GM12878 (cell line): ENCODE measurements at regions not wholly inside any gene's neighbourhood (a gene's known extent, or its start where the extent isn't known, plus 50 kb on each side); places are given as distances from the start of the nearest gene placed in this dataset.

Experiments
- ATAC-seq: fragments of 200-7000 bp; cut with Tn5 transposase; 3 replicates; pipeline ENCODE4 v1.9.1; 2020; ENCODE audit warnings: mild to moderate bottlenecking, moderate library complexity
- BruUV-seq: library from RNA; stranded (reverse); fragments of 400-500 nt; replicated peaks from 2 replicates; lab custom pipeline; 2021; lab: Mats Ljungman, UMichigan
- CTCF ChIA-PET: fragments of 300-600 bp; sonication (Branson Sonifier 250); formaldehyde crosslinking; extraction: SDS; loops from one replicate; lab custom pipeline; 2021; ENCODE audit warnings: inconsistent platforms; lab: Yijun Ruan, JAX
- POLR2A ChIA-PET: fragments of 350-600 bp; formaldehyde crosslinking; extraction: SDS; loops from one replicate; lab custom pipeline; 2021; ENCODE audit warnings: inconsistent platforms; lab: Charles Lee
- RAD21 ChIA-PET: fragments of 300-600 bp; sonication (Branson Sonifier 250); formaldehyde crosslinking; loops from one replicate; lab custom pipeline; 2023; ENCODE audit warnings: antibody characterized with exemption; ENCODE audit not compliant: unreplicated experiment; lab: Charles Lee
- SMC1A ChIA-PET: fragments of 300-600 bp; sonication (Branson Sonifier 250); formaldehyde crosslinking; loops from one replicate; lab custom pipeline; 2023; ENCODE audit not compliant: unreplicated experiment, uncharacterized antibody; lab: Charles Lee
- DNase-seq: peaks from one replicate; pipeline ENCODE4 v3.0.0-alpha.2; 2011; ENCODE audit warnings: low read depth, low spot score
- FAIRE-seq: peaks from 3 replicates; lab custom pipeline; 2011; peaks lifted over from hg19 to GRCh38; lab: Jason Lieb, UNC
- H2AFZ ChIP-seq: 2 replicates; pipeline ENCODE4 v1.6.0; 2011; ENCODE audit warnings: low read depth, low read length, control low read depth; ENCODE audit not compliant: control insufficient read depth
- H3K27ac ChIP-seq: 2 replicates; pipeline ENCODE4 v1.5.1; 2011; ENCODE audit warnings: control low read depth; ENCODE audit not compliant: control insufficient read depth, insufficient read depth
- H3K27me3 ChIP-seq, 2 experiments: replicated peaks in 1 of 2; 2 replicates each; pipeline versions ENCODE4 v1.6.0 to v1.6.1; 2011; ENCODE audit warnings: low read length in 1 of 2; ENCODE audit not compliant: control insufficient read depth in 2 of 2, insufficient read depth in 2 of 2
- H3K36me3 ChIP-seq, 2 experiments: 2 replicates each; pipeline ENCODE4 v1.5.1; 2011; ENCODE audit warnings: low read length in 1 of 2; ENCODE audit not compliant: control insufficient read depth in 2 of 2, insufficient read depth in 2 of 2
- H3K4me1 ChIP-seq: 2 replicates; pipeline ENCODE4 v1.6.1; 2011; ENCODE audit warnings: mild to moderate bottlenecking, low read length, moderate library complexity, mixed read lengths; ENCODE audit not compliant: control insufficient read depth, insufficient read depth
- H3K4me2 ChIP-seq: 2 replicates; pipeline ENCODE4 v1.6.0; 2011; ENCODE audit warnings: control low read depth; ENCODE audit not compliant: control insufficient read depth, insufficient read depth
- H3K4me3 ChIP-seq: fragments of 200-600 bp; sonication (generic); 2 replicates; pipeline ENCODE4 v1.5.1; 2016
- H3K79me2 ChIP-seq: 2 replicates; pipeline ENCODE4 v1.6.0; 2011; ENCODE audit warnings: low read length; ENCODE audit not compliant: control insufficient read depth, insufficient read depth
- H3K9ac ChIP-seq: 2 replicates; pipeline ENCODE4 v1.8.0; 2011; ENCODE audit warnings: low read length, control low read depth, mixed read lengths; ENCODE audit not compliant: control insufficient read depth, insufficient read depth
- H3K9me3 ChIP-seq: replicated peaks from 3 replicates; pipeline ENCODE4 v1.5.1; 2011; ENCODE audit warnings: mild to moderate bottlenecking, low read length; ENCODE audit not compliant: control insufficient read depth, insufficient read depth
- H4K20me1 ChIP-seq: 2 replicates; pipeline ENCODE4 v1.6.0; 2011; ENCODE audit not compliant: control insufficient read depth, insufficient read depth
- CBX5 ChIP-seq: sonication (generic); IDR thresholded peaks from 2 replicates; pipeline ENCODE4 v1.6.1; 2016; ENCODE audit warnings: low read depth, moderate library complexity, mild to moderate bottlenecking, inconsistent platforms
- GATAD2B ChIP-seq: fragments of 450-650 bp; conservative IDR thresholded peaks from 2 replicates; pipeline ENCODE4 v1.6.1; 2017; ENCODE audit warnings: low read depth, mild to moderate bottlenecking, moderate library complexity
- HCFC1 ChIP-seq: fragments of 150-350 bp; IDR thresholded peaks from 2 replicates; pipeline ENCODE4 v1.6.1; 2014; ENCODE audit warnings: low read length
- KAT2A ChIP-seq: conservative IDR thresholded peaks from 2 replicates; pipeline ENCODE4 v1.6.1; 2011; ENCODE audit warnings: low read depth, low read length; ENCODE audit not compliant: control insufficient read depth
- MEF2A ChIP-seq: IDR thresholded peaks from 2 replicates; pipeline ENCODE4 v1.6.1; 2011; ENCODE audit warnings: low read depth, mild to moderate bottlenecking, low read length, moderate library complexity; ENCODE audit not compliant: insufficient read depth
- PML ChIP-seq: IDR thresholded peaks from 2 replicates; pipeline ENCODE4 v1.6.1; 2012; ENCODE audit warnings: low read length, inconsistent platforms
- RAD51 ChIP-seq: fragments of 450-650 bp; IDR thresholded peaks from 2 replicates; pipeline ENCODE4 v1.6.1; 2016; ENCODE audit warnings: moderate library complexity, mild to moderate bottlenecking, inconsistent platforms
- RELA ChIP-seq: fragments of 450-650 bp; IDR thresholded peaks from 2 replicates; pipeline ENCODE4 v1.8.0; 2014; ENCODE audit warnings: borderline replicate concordance; ENCODE audit not compliant: partially characterized antibody
- SPI1 ChIP-seq: IDR thresholded peaks from 2 replicates; pipeline ENCODE4 v1.6.1; 2011; ENCODE audit warnings: low read depth, mild to moderate bottlenecking, low read length, moderate library complexity, borderline replicate concordance; ENCODE audit not compliant: insufficient read depth
- TCF12 ChIP-seq: IDR thresholded peaks from 2 replicates; pipeline ENCODE4 v1.6.1; 2011; ENCODE audit warnings: low read depth, mild to moderate bottlenecking, low read length
- ZBED1 ChIP-seq: IDR thresholded peaks from 2 replicates; pipeline ENCODE4 v1.6.1; 2016; ENCODE audit warnings: borderline replicate concordance
- ZNF217 ChIP-seq: fragments of 450-650 bp; IDR thresholded peaks from 2 replicates; pipeline ENCODE4 v1.6.1; 2017; ENCODE audit warnings: antibody characterized with exemption, mild to moderate bottlenecking
- ZSCAN29 ChIP-seq: fragments of 450-650 bp; IDR thresholded peaks from 2 replicates; pipeline ENCODE4 v1.6.1; 2017; ENCODE audit warnings: mild to moderate bottlenecking, moderate library complexity
- WGBS: methylation state at CpG from one replicate; pipeline ENCODE4 v1.1.6; 2016; ENCODE audit warnings: low lambda C conversion rate; ENCODE audit not compliant: insufficient replicate concordance, insufficient coverage; ENCODE audit errors: missing lambda C conversion rate; 5-methylcytosine and 5-hydroxymethylcytosine counted together
- in situ Hi-C: fragments of 300-500 bp; cut with MboI; formaldehyde crosslinking; loops from 9 replicates; pipeline ENCODE4 v1.14.3; 2018; ENCODE audit warnings: mixed read lengths
- intact Hi-C: fragments of 100-400 bp; cut with micrococcal nuclease; formaldehyde crosslinking; loops from one replicate; pipeline ENCODE4 v1.14.2; 2022; ENCODE audit not compliant: unreplicated experiment
- TF ChIP-seq, protein P1 (sequence below): IDR thresholded peaks from 2 replicates; pipeline ENCODE4 v1.6.1; 2011; ENCODE audit warnings: low read depth, low read length, improper control_type of control experiment, borderline replicate concordance
- TF ChIP-seq, protein P2 (sequence below): fragments of 450-650 bp; formaldehyde crosslinking; IDR thresholded peaks from 2 replicates; pipeline ENCODE4 v1.5.0; 2022; ENCODE audit warnings: mild to moderate bottlenecking, missing genetic modification characterization
- TF ChIP-seq, protein P3 (sequence below), 3 experiments: IDR thresholded peaks in 2 of 3; conservative IDR thresholded peaks in 1 of 3; 2 replicates each; pipeline ENCODE4 v1.5.1; 2011; ENCODE audit warnings: low read depth in 3 of 3, low read length in 3 of 3, mild to moderate bottlenecking in 3 of 3, control low read depth in 2 of 3, moderate library complexity in 2 of 3, inconsistent platforms in 1 of 3, mixed read lengths in 1 of 3; ENCODE audit not compliant: control insufficient read depth in 2 of 3, insufficient read depth in 1 of 3; ENCODE audit errors: extremely low read depth in 1 of 3
- TF ChIP-seq, protein P4 (sequence below): fragments of 450-650 bp; IDR thresholded peaks from 2 replicates; pipeline ENCODE4 v1.6.1; 2017; ENCODE audit warnings: mild to moderate bottlenecking

DNA sequence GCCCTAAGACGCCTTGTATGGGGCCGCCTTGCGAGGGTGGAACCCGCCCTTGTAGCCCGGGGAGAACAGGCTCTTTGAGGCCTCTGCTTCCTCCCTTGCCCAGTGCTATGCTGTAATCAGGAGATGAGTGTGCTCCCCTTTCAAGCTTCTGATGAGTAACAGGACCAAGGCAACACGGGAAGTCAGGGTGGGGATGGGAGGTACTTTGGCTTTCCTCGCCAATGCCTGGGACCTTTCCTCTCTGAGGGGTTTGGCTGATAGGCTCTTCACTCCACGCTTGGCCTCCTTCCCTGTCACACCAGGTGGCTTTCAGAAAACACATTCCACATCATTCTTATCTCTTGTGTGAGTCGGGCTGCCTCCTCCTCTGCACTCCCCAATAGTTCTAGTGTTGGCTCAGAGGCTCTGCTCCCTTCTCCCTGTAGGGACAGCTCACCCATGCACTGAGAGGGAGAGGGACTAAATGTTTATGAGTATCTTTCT is 223.7 kb upstream of the TRIB2 start:
- Histone ChIP-seq H3K9ac (no peak overlapping the region), H3K4me1 (no peaks in the 10 kb centered on the region), H3K36me3 (no peaks in the 10 kb centered on the region), H4K20me1 (no peaks in the 10 kb centered on the region), H3K79me2 (no peaks in the 10 kb centered on the region), H3K27ac (no peak overlapping the region), H3K4me3 (no peak overlapping the region), H3K9me3 (no peaks in the 10 kb centered on the region), H3K27me3 (no peaks in the 10 kb centered on the region), H3K4me2 (no peak overlapping the region), H2AFZ (no peak overlapping the region)
- no TSS peak for BruUV-seq
- ATAC-seq (no peak), FAIRE-seq (no peak), DNase-seq (no peak)
- TF ChIP-seq PML (no peak), ZSCAN29 (no peak), TCF12 (no peak), GATAD2B (no peak), MEF2A (no peak), KAT2A (no peak), CBX5 (no peak), HCFC1 (no peak), RELA (no peak), ZBED1 (no peak), RAD51 (no peak), ZNF217 (no peak), SPI1 (no peak)
- TF ChIP-seq, protein P1, sequence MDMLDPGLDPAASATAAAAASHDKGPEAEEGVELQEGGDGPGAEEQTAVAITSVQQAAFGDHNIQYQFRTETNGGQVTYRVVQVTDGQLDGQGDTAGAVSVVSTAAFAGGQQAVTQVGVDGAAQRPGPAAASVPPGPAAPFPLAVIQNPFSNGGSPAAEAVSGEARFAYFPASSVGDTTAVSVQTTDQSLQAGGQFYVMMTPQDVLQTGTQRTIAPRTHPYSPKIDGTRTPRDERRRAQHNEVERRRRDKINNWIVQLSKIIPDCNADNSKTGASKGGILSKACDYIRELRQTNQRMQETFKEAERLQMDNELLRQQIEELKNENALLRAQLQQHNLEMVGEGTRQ = no peak
- TF ChIP-seq, protein P2, sequence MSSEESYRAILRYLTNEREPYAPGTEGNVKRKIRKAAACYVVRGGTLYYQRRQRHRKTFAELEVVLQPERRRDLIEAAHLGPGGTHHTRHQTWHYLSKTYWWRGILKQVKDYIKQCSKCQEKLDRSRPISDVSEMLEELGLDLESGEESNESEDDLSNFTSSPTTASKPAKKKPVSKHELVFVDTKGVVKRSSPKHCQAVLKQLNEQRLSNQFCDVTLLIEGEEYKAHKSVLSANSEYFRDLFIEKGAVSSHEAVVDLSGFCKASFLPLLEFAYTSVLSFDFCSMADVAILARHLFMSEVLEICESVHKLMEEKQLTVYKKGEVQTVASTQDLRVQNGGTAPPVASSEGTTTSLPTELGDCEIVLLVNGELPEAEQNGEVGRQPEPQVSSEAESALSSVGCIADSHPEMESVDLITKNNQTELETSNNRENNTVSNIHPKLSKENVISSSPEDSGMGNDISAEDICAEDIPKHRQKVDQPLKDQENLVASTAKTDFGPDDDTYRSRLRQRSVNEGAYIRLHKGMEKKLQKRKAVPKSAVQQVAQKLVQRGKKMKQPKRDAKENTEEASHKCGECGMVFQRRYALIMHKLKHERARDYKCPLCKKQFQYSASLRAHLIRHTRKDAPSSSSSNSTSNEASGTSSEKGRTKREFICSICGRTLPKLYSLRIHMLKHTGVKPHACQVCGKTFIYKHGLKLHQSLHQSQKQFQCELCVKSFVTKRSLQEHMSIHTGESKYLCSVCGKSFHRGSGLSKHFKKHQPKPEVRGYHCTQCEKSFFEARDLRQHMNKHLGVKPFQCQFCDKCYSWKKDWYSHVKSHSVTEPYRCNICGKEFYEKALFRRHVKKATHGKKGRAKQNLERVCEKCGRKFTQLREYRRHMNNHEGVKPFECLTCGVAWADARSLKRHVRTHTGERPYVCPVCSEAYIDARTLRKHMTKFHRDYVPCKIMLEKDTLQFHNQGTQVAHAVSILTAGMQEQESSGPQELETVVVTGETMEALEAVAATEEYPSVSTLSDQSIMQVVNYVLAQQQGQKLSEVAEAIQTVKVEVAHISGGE = no peak
- TF ChIP-seq, protein P3, sequence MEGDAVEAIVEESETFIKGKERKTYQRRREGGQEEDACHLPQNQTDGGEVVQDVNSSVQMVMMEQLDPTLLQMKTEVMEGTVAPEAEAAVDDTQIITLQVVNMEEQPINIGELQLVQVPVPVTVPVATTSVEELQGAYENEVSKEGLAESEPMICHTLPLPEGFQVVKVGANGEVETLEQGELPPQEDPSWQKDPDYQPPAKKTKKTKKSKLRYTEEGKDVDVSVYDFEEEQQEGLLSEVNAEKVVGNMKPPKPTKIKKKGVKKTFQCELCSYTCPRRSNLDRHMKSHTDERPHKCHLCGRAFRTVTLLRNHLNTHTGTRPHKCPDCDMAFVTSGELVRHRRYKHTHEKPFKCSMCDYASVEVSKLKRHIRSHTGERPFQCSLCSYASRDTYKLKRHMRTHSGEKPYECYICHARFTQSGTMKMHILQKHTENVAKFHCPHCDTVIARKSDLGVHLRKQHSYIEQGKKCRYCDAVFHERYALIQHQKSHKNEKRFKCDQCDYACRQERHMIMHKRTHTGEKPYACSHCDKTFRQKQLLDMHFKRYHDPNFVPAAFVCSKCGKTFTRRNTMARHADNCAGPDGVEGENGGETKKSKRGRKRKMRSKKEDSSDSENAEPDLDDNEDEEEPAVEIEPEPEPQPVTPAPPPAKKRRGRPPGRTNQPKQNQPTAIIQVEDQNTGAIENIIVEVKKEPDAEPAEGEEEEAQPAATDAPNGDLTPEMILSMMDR (IDR thresholded peaks at IDR 0.05 in 2 of 3, conservative IDR thresholded peaks at IDR 0.05 in 1 of 3; ENCODE audit: control insufficient read depth in 2 of 3, extremely low read depth in 1 of 3, insufficient read depth in 1 of 3, low read depth in 3 of 3, low read length in 3 of 3) = no peak
- TF ChIP-seq, protein P4, sequence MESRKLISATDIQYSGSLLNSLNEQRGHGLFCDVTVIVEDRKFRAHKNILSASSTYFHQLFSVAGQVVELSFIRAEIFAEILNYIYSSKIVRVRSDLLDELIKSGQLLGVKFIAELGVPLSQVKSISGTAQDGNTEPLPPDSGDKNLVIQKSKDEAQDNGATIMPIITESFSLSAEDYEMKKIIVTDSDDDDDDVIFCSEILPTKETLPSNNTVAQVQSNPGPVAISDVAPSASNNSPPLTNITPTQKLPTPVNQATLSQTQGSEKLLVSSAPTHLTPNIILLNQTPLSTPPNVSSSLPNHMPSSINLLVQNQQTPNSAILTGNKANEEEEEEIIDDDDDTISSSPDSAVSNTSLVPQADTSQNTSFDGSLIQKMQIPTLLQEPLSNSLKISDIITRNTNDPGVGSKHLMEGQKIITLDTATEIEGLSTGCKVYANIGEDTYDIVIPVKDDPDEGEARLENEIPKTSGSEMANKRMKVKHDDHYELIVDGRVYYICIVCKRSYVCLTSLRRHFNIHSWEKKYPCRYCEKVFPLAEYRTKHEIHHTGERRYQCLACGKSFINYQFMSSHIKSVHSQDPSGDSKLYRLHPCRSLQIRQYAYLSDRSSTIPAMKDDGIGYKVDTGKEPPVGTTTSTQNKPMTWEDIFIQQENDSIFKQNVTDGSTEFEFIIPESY = no peak
- WGBS = 83% methylated on average over 9 of the region's 9 CpGs
- ChIA-PET POLR2A (no interaction called here), SMC1A (no interaction called here), CTCF (no interaction called here), RAD21 (no interaction called here)
- in situ Hi-C loops (no loop called here), intact Hi-C loops (no loop called here)
